ENCODE measurements at regions not wholly inside any gene's neighbourhood (a gene's known extent, or its start where the extent isn't known, plus 50 kb on each side); places are given as distances from the start of the nearest gene placed in this dataset.

GRCh38 chr7:19410691-19411090, 265.5 kb upstream of the FERD3L start:
- TF ChIP-seq EP300 (IDR thresholded peaks at IDR 0.05), result no peak
- ATAC-seq (no peak), DNase-seq (ENCODE audit: low read depth in 1 of 2, low spot score in 1 of 2) (no peak), FAIRE-seq (no peak)
- WGBS (ENCODE audit: missing lambda C conversion rate), result 71% methylated on average over 3 of the region's 3 CpGs
- Histone ChIP-seq H3K4me3 (no peak overlapping the region), H3K4me2 (no peak overlapping the region), H3K27ac (no peak overlapping the region), H3K9me3 (no peaks in the 10 kb centered on the region), H3K4me1 (peaks cover 3% of the 10 kb centered on the region; the same call in 2 of the 3 replicates)
- POLR2A ChIA-PET, result no interaction called here
- CTCF ChIA-PET, result no interaction called here

- H3K4me1 ChIP-seq, result peaks cover 9% of the 10 kb centered on the region; the same call in 2 of the 3 replicates
- H3K9me3 ChIP-seq, result no peaks in the 10 kb centered on the region
- CTCF ChIA-PET, result no interaction called here
- H3K27ac ChIP-seq, result no peak overlapping the region
- FAIRE-seq, result no peak
- H3K4me2 ChIP-seq, result no peak overlapping the region
- no peak overlapping the region for H3K4me3 ChIP-seq
- no peak for DNase-seq (ENCODE audit: low read depth in 1 of 2, low spot score in 1 of 2)
- ATAC-seq, result no peak
- POLR2A ChIA-PET, result no interaction called here
- no peak for TF ChIP-seq HDAC2 (IDR thresholded peaks at IDR 0.05)
Measured at GRCh38 chr7:19410106-19410505, 264.9 kb upstream of the FERD3L start.

GRCh38 chr7:19408706-19409220, 263.5 kb upstream of the FERD3L start:
- CTCF ChIA-PET, result interaction anchor here (1.0 kb wide), 1 partner anchor 1056 kb away, joined by 3 read pairs; no protein-coding TSS in a partner anchor
- H3K4me3 ChIP-seq, result no peak overlapping the region
- no peak overlapping the region for H3K27ac ChIP-seq
- peaks cover 19% of the 10 kb centered on the region; the same call in 2 of the 3 replicates for H3K4me1 ChIP-seq
- DNase-seq (ENCODE audit: low read depth in 1 of 2, low spot score in 1 of 2) (no peak), ATAC-seq (no peak), FAIRE-seq (no peak)
- TF ChIP-seq SREBF2 (IDR thresholded peaks at IDR 0.05) (no peak), CHD2 (IDR thresholded peaks at IDR 0.05; ENCODE audit: low read length, partially characterized antibody) (no peak), RFX5 (IDR thresholded peaks at IDR 0.05) (no peak), REST (IDR thresholded peaks at IDR 0.05) (no peak), USF2 (IDR thresholded peaks at IDR 0.05) (no peak), CBX8 (IDR thresholded peaks at IDR 0.05) (no peak), PBX3 (IDR thresholded peaks at IDR 0.05) (no peak), ZNF302 (CRISPR knock-in tag; IDR thresholded peaks at IDR 0.05) (no peak), ELK1 (IDR thresholded peaks at IDR 0.05; ENCODE audit: low read depth, low read length) (no peak), RARB (CRISPR knock-in tag; IDR thresholded peaks at IDR 0.05) (no peak), TP53 (CRISPR knock-in tag; IDR thresholded peaks at IDR 0.05) (no peak), CTCF (IDR thresholded peaks at IDR 0.05) (no peak), SMC3 (IDR thresholded peaks at IDR 0.05) (no peak), GATA3 (IDR thresholded peaks at IDR 0.05; ENCODE audit: borderline replicate concordance) (no peak), POLR2A (IDR thresholded peaks at IDR 0.05; ENCODE audit: low read length) (no peak), CEBPB (IDR thresholded peaks at IDR 0.05) (no peak), HES2 (IDR thresholded peaks at IDR 0.05) (no peak)
- no peak overlapping the region for H3K4me2 ChIP-seq
- POLR2A ChIA-PET, result no interaction called here
- WGBS (ENCODE audit: missing lambda C conversion rate), result 64% methylated on average over 3 of the region's 3 CpGs
- H3K9me3 ChIP-seq, result no peaks in the 10 kb centered on the region

Measured in A549 (cell line).